ENCODE measurements at regions not wholly inside any gene's neighbourhood (a gene's known extent, or its start where the extent isn't known, plus 50 kb on each side); places are given as distances from the start of the nearest gene placed in this dataset.

- TF ChIP-seq EZH2 (optimal IDR thresholded peaks at IDR 0.05; ENCODE audit: low read depth, low read length): no peak
- TF ChIP-seq CTCF (IDR thresholded peaks at IDR 0.05; ENCODE audit: low read length): no peak
- TF ChIP-seq EZH2phosphoT487 (IDR thresholded peaks at IDR 0.05; ENCODE audit: low read length): no peak
Measured at GRCh38 chr10:35819736-35820135, 177.6 kb upstream of the FZD8 start.

All from MM.1S (cell line).